HepG2 (cell line): ENCODE measurements at regions not wholly inside any gene's neighbourhood (a gene's known extent, or its start where the extent isn't known, plus 50 kb on each side); places are given as distances from the start of the nearest gene placed in this dataset.

ENCODE experiments used
- ATAC-seq: fragments of 200-7000 bp; cut with Tn5 transposase; 3 replicates; pipeline ENCODE4 v1.9.1; 2020; ENCODE audit warnings: mild to moderate bottlenecking, moderate library complexity
- BruUV-seq: library from RNA; stranded (reverse); fragments of 400-500 nt; replicated peaks from 2 replicates; lab custom pipeline; 2021; lab: Mats Ljungman, UMichigan
- CTCF ChIA-PET: fragments of 300-600 bp; formaldehyde crosslinking; extraction: SDS; loops from one replicate; lab custom pipeline; 2021; ENCODE audit warnings: low total read pairs, inconsistent platforms, low intra/inter-chr PET ratio; lab: Yijun Ruan, JAX
- POLR2A ChIA-PET: fragments of 350-600 bp; sonication (Branson Sonifier 250); formaldehyde crosslinking; loops from one replicate; lab custom pipeline; 2020; ENCODE audit warnings: antibody characterized with exemption, inconsistent platforms; lab: Yijun Ruan, JAX
- DNase-seq: peaks from one replicate; pipeline ENCODE4 v3.0.0-alpha.2; 2015; ENCODE audit warnings: low spot score
- FAIRE-seq: peaks from 3 replicates; lab custom pipeline; 2011; peaks lifted over from hg19 to GRCh38; lab: Jason Lieb, UNC
- H2AFZ ChIP-seq: one replicate; pipeline ENCODE4 v1.6.1; 2011; ENCODE audit warnings: low read length, inconsistent platforms
- H3K27ac ChIP-seq: fragments of 300-600 bp; 3 replicates; pipeline ENCODE4 v1.8.0; 2011; ENCODE audit warnings: mixed run types, mild to moderate bottlenecking, mixed read lengths, low read length, inconsistent platforms; ENCODE audit not compliant: insufficient read depth; ENCODE audit errors: extremely low read length
- H3K27me3 ChIP-seq, 2 experiments: fragments of 200-600 bp in 1 of 2; 2 replicates in 1 of 2; 3 replicates in 1 of 2; pipeline versions ENCODE4 v1.6.0 to v1.8.0; 2011; ENCODE audit warnings: low read length in 2 of 2, mild to moderate bottlenecking in 2 of 2, moderate library complexity in 2 of 2, inconsistent platforms in 1 of 2; ENCODE audit not compliant: insufficient read depth in 2 of 2, control insufficient read depth in 1 of 2
- H3K36me3 ChIP-seq, 2 experiments: fragments of 200-600 bp in 1 of 2; replicated peaks in 1 of 2; 2 replicates in 1 of 2; 3 replicates in 1 of 2; pipeline versions ENCODE4 v1.5.1 to v1.8.0; 2011; ENCODE audit warnings: low read length in 2 of 2, inconsistent platforms in 1 of 2; ENCODE audit not compliant: insufficient read depth in 2 of 2, control insufficient read depth in 1 of 2
- H3K4me1 ChIP-seq: 2 replicates; pipeline ENCODE4 v1.5.1; 2012; ENCODE audit warnings: low read length, inconsistent platforms; ENCODE audit not compliant: insufficient read depth
- H3K4me2 ChIP-seq: 2 replicates; pipeline ENCODE4 v1.6.0; 2011; ENCODE audit warnings: low read depth, low read length, inconsistent platforms
- H3K4me3 ChIP-seq, 3 experiments: fragments of 200-600 bp in 1 of 3; sonication (generic), shearing (Covaris generic) in 1 of 3; replicated peaks in 1 of 3; 2 replicates each; pipeline ENCODE4 v1.5.1; 2011 to 2016; ENCODE audit warnings: low read length in 3 of 3, inconsistent platforms in 2 of 3, low read depth in 2 of 3, mild to moderate bottlenecking in 2 of 3, control low read depth in 1 of 3, mixed read lengths in 1 of 3; ENCODE audit not compliant: insufficient read depth in 1 of 3
- H3K79me2 ChIP-seq: one replicate; pipeline ENCODE4 v1.6.1; 2011; ENCODE audit warnings: low read length, inconsistent platforms; ENCODE audit not compliant: insufficient read depth
- H3K9ac ChIP-seq: 2 replicates; pipeline ENCODE4 v1.6.0; 2011; ENCODE audit warnings: mild to moderate bottlenecking, low read depth, low read length, inconsistent platforms; ENCODE audit not compliant: insufficient read depth
- H3K9me3 ChIP-seq: 2 replicates; pipeline ENCODE4 v1.5.1; 2012; ENCODE audit warnings: mild to moderate bottlenecking, low read length
- H4K20me1 ChIP-seq: 2 replicates; pipeline ENCODE4 v1.6.0; 2011; ENCODE audit warnings: inconsistent platforms, mild to moderate bottlenecking, low read length, moderate library complexity; ENCODE audit not compliant: insufficient read depth
- CBFB ChIP-seq: sonication (generic); formaldehyde crosslinking; IDR thresholded peaks from 2 replicates; pipeline ENCODE4 v1.4.0; 2020; ENCODE audit warnings: missing genetic modification reagents
- ESRRA ChIP-seq: sonication (generic); formaldehyde crosslinking; IDR thresholded peaks from 2 replicates; pipeline ENCODE4 v1.5.1; 2020; ENCODE audit warnings: mild to moderate bottlenecking, low read depth, missing genetic modification reagents
- MAZ ChIP-seq, 2 experiments: sonication (generic) in 1 of 2; formaldehyde crosslinking in 1 of 2; IDR thresholded peaks; 2 replicates each; pipeline versions ENCODE4 v1.5.0 to v1.6.1; 2012 to 2020; ENCODE audit warnings: low read depth in 2 of 2, mild to moderate bottlenecking in 2 of 2, borderline replicate concordance in 1 of 2, improper control_type of control experiment in 1 of 2, low read length in 1 of 2, missing genetic modification reagents in 1 of 2, moderate library complexity in 1 of 2
- NFE2 ChIP-seq: sonication (generic); formaldehyde crosslinking; IDR thresholded peaks from 2 replicates; pipeline ENCODE4 v1.4.0; 2020; ENCODE audit warnings: missing genetic modification reagents
- TAF15 ChIP-seq: fragments of 200-400 bp; formaldehyde crosslinking; IDR thresholded peaks from one replicate; pipeline ENCODE4 v1.6.1; 2018; ENCODE audit warnings: mild to moderate bottlenecking, low read depth, low read length; ENCODE audit not compliant: poor library complexity, severe bottlenecking
- ZNF34 ChIP-seq: sonication (generic); formaldehyde crosslinking; IDR thresholded peaks from 2 replicates; pipeline ENCODE4 v1.4.0; 2020; ENCODE audit warnings: mild to moderate bottlenecking, missing genetic modification reagents, borderline replicate concordance
- ZNF703 ChIP-seq: sonication (generic); formaldehyde crosslinking; IDR thresholded peaks from 2 replicates; pipeline ENCODE4 v1.5.1; 2020; ENCODE audit warnings: missing genetic modification reagents, mild to moderate bottlenecking, moderate library complexity, borderline replicate concordance
- WGBS: methylation state at CpG from one replicate; pipeline ENCODE4 v1.1.6; 2017; ENCODE audit warnings: low lambda C conversion rate; 5-methylcytosine and 5-hydroxymethylcytosine counted together
- in situ Hi-C: cut with HindIII; loops from 2 replicates; pipeline ENCODE4 v1.10.0; 2017; ENCODE audit warnings: low pct_unique_long_range_greater_than_20kb; ENCODE audit not compliant: extremely low pct_ligation_motif_present
- intact Hi-C: fragments of 100-400 bp; cut with micrococcal nuclease; formaldehyde crosslinking; loops from one replicate; pipeline ENCODE4 v1.10.0; 2022; ENCODE audit not compliant: unreplicated experiment
- TF ChIP-seq, protein P1 (sequence below): sonication (generic); formaldehyde crosslinking; IDR thresholded peaks from 2 replicates; pipeline ENCODE4 v1.8.0; 2022; ENCODE audit warnings: mild to moderate bottlenecking, missing genetic modification reagents; ENCODE audit not compliant: insufficient replicate concordance
- TF ChIP-seq, protein P2 (sequence below): sonication (generic); formaldehyde crosslinking; IDR thresholded peaks from 2 replicates; pipeline ENCODE4 v1.8.1; 2023; ENCODE audit warnings: mild to moderate bottlenecking, missing genetic modification reagents

DNA sequence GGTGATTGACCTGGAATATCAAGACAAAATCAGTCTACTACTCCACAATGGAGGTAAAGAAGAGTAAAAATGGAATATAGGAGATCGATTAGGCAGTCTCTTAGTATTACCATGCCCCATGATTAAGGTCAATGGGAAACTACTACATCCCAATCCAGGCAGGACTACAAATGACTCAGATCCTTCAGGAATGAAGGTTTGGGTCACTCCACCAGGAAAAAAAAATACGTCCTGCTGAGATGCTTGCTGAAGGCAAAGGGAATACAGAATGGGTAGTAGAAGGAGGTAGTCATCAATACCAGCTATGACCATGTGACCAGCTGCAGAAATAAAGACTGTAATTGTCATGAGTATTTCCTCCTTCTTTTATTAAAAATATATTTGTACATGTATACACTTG is 103.4 kb upstream of the NPAS2 start:
- FAIRE-seq: no peak
- H3K79me2 ChIP-seq: no peaks in the 10 kb centered on the region
- intact Hi-C loops: no loop called here

More for the DNA sequence above, 103.4 kb upstream of the NPAS2 start:
- H3K9me3 ChIP-seq: no peaks in the 10 kb centered on the region
- H3K27me3 ChIP-seq: peaks cover 4 to 44% of the 10 kb centered on the region in 2 experiments
- H3K4me2 ChIP-seq: no peak overlapping the region
- BruUV-seq: no TSS peak
- TF ChIP-seq ZNF34 (CRISPR knock-in tag) (no peak), MAZ (IDR thresholded peaks at IDR 0.05; ENCODE audit: borderline replicate concordance, low read depth, low read length) (no peak), MAZ (CRISPR knock-in tag; IDR thresholded peaks at IDR 0.05; ENCODE audit: low read depth) (no peak), TAF15 (no peak), ZNF703 (CRISPR knock-in tag) (no peak), NFE2 (CRISPR knock-in tag) (no peak), CBFB (CRISPR knock-in tag) (no peak), ESRRA (CRISPR knock-in tag) (no peak)
- TF ChIP-seq, protein P1, sequence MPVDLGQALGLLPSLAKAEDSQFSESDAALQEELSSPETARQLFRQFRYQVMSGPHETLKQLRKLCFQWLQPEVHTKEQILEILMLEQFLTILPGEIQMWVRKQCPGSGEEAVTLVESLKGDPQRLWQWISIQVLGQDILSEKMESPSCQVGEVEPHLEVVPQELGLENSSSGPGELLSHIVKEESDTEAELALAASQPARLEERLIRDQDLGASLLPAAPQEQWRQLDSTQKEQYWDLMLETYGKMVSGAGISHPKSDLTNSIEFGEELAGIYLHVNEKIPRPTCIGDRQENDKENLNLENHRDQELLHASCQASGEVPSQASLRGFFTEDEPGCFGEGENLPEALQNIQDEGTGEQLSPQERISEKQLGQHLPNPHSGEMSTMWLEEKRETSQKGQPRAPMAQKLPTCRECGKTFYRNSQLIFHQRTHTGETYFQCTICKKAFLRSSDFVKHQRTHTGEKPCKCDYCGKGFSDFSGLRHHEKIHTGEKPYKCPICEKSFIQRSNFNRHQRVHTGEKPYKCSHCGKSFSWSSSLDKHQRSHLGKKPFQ (CRISPR knock-in tag): no peak
- TF ChIP-seq, protein P2, sequence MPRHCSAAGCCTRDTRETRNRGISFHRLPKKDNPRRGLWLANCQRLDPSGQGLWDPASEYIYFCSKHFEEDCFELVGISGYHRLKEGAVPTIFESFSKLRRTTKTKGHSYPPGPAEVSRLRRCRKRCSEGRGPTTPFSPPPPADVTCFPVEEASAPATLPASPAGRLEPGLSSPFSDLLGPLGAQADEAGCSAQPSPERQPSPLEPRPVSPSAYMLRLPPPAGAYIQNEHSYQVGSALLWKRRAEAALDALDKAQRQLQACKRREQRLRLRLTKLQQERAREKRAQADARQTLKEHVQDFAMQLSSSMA: no peak
- H3K4me1 ChIP-seq: 0 out of 2 replicates have a peak, but pooled peaks cover 7% of the 10 kb centered on the region
- H4K20me1 ChIP-seq: no peaks in the 10 kb centered on the region; the same call in 1 of the 2 replicates
- no peak overlapping the region for H3K9ac ChIP-seq
- H3K4me3 ChIP-seq: no peak overlapping the region
- H3K36me3 ChIP-seq: no peaks in the 10 kb centered on the region
- no peak overlapping the region for H2AFZ ChIP-seq
- DNase-seq (no peak), ATAC-seq (no peak)
- H3K27ac ChIP-seq: no peak overlapping the region
- POLR2A ChIA-PET: no interaction called here
- in situ Hi-C loops: no loop called here
- CTCF ChIA-PET: no interaction called here
- WGBS: 19% methylated on average over 2 of the region's 2 CpGs
